WTC11 (cell line): ENCODE measurements at regions not wholly inside any gene's neighbourhood (a gene's known extent, or its start where the extent isn't known, plus 50 kb on each side); places are given as distances from the start of the nearest gene placed in this dataset.

Source experiments
- ATAC-seq: fragments of 200-7000 bp; cut with Tn5 transposase; 2 replicates; pipeline ENCODE4 v1.10.0; 2021; ENCODE audit warnings: mild to moderate bottlenecking, moderate library complexity
- CTCF ChIA-PET: fragments of 300-600 bp; sonication (Branson Sonifier 250); formaldehyde crosslinking; loops from one replicate; lab custom pipeline; 2021; ENCODE audit warnings: antibody characterized with exemption; lab: Charles Lee
- POLR2A ChIA-PET: fragments of 350-600 bp; sonication (Branson Sonifier 250); formaldehyde crosslinking; loops from one replicate; lab custom pipeline; 2021; ENCODE audit warnings: antibody characterized with exemption; lab: Charles Lee
- DNase-seq: peaks from one replicate; pipeline ENCODE4 v3.0.0; 2021; ENCODE audit warnings: low spot score
- H3K27ac Mint-ChIP-seq: 2 replicates; pipeline ENCODE4 v1.8.0; 2021; ENCODE audit warnings: mixed read lengths
- H3K27me3 Mint-ChIP-seq: 2 replicates; pipeline ENCODE4 v1.8.0; 2021; ENCODE audit warnings: low read depth, mild to moderate bottlenecking, moderate library complexity, mixed read lengths
- H3K36me3 Mint-ChIP-seq: 2 replicates; pipeline ENCODE4 v1.8.0; 2021; ENCODE audit warnings: mixed read lengths
- H3K4me1 Mint-ChIP-seq: 2 replicates; pipeline ENCODE4 v1.8.0; 2022; ENCODE audit warnings: mixed read lengths
- H3K4me3 Mint-ChIP-seq: 2 replicates; pipeline ENCODE4 v1.8.0; 2021; ENCODE audit warnings: mild to moderate bottlenecking, moderate library complexity, mixed read lengths
- H3K9me3 Mint-ChIP-seq: 2 replicates; pipeline ENCODE4 v1.8.0; 2021; ENCODE audit warnings: mixed read lengths
- ATF1 ChIP-seq: sonication (generic); formaldehyde crosslinking; IDR thresholded peaks from 2 replicates; pipeline ENCODE4 v1.8.1; 2023; ENCODE audit warnings: mild to moderate bottlenecking, moderate library complexity, missing genetic modification reagents
- CREM ChIP-seq: sonication (generic); formaldehyde crosslinking; IDR thresholded peaks from 2 replicates; pipeline ENCODE4 v1.8.1; 2022; ENCODE audit warnings: mild to moderate bottlenecking, missing genetic modification reagents, moderate library complexity
- EMX1 ChIP-seq: fragments of 250-450 bp; sonication (Bioruptor Pico); IDR thresholded peaks from 2 replicates; pipeline ENCODE4 v1.8.0; 2021; ENCODE audit warnings: mild to moderate bottlenecking
- FOXJ3 ChIP-seq: sonication (generic); formaldehyde crosslinking; IDR thresholded peaks from 2 replicates; pipeline ENCODE4 v1.9.0; 2021; ENCODE audit warnings: missing genetic modification reagents, mild to moderate bottlenecking, borderline replicate concordance
- HMGA2 ChIP-seq: fragments of 250-450 bp; sonication (Bioruptor Pico); IDR thresholded peaks from 2 replicates; pipeline ENCODE4 v1.4.0; 2021; ENCODE audit warnings: mild to moderate bottlenecking, moderate library complexity
- JAZF1 ChIP-seq: fragments of 250-450 bp; sonication (Bioruptor Pico); IDR thresholded peaks from 2 replicates; pipeline ENCODE4 v1.9.0; 2021; ENCODE audit warnings: moderate library complexity, mild to moderate bottlenecking, inconsistent platforms
- JUN ChIP-seq: sonication (generic); formaldehyde crosslinking; IDR thresholded peaks from 2 replicates; pipeline ENCODE4 v1.8.0; 2023; ENCODE audit warnings: mild to moderate bottlenecking, missing genetic modification reagents
- NFATC4 ChIP-seq: fragments of 250-450 bp; sonication (Bioruptor Pico); IDR thresholded peaks from 2 replicates; pipeline ENCODE4 v1.9.0; 2021; ENCODE audit warnings: mild to moderate bottlenecking
- NFYB ChIP-seq: sonication (generic); formaldehyde crosslinking; conservative IDR thresholded peaks from 2 replicates; pipeline ENCODE4 v1.8.0; 2022; ENCODE audit warnings: low read depth, missing genetic modification reagents
- PRRX2 ChIP-seq: fragments of 250-450 bp; sonication (Bioruptor Pico); IDR thresholded peaks from 2 replicates; pipeline ENCODE4 v1.8.0; 2021; ENCODE audit warnings: mild to moderate bottlenecking
- RELA ChIP-seq: sonication (generic); formaldehyde crosslinking; IDR thresholded peaks from 2 replicates; pipeline ENCODE4 v1.8.1; 2022; ENCODE audit warnings: missing genetic modification reagents, mild to moderate bottlenecking, borderline replicate concordance
- RORB ChIP-seq: fragments of 250-450 bp; sonication (Bioruptor Pico); IDR thresholded peaks from 2 replicates; pipeline ENCODE4 v1.9.0; 2021; ENCODE audit warnings: mild to moderate bottlenecking
- SMAD3 ChIP-seq: sonication (generic); formaldehyde crosslinking; IDR thresholded peaks from 2 replicates; pipeline ENCODE4 v1.8.0; 2022; ENCODE audit warnings: missing genetic modification reagents, mild to moderate bottlenecking, borderline replicate concordance
- SOX15 ChIP-seq: fragments of 250-450 bp; sonication (Bioruptor Pico); IDR thresholded peaks from 2 replicates; pipeline ENCODE4 v1.9.0; 2021; ENCODE audit warnings: mild to moderate bottlenecking
- TEAD1 ChIP-seq: sonication (generic); formaldehyde crosslinking; IDR thresholded peaks from 2 replicates; pipeline ENCODE4 v1.8.0; 2022; ENCODE audit warnings: mild to moderate bottlenecking, missing genetic modification reagents
- ZBTB21 ChIP-seq: sonication (generic); formaldehyde crosslinking; IDR thresholded peaks from 2 replicates; pipeline ENCODE4 v1.8.1; 2023; ENCODE audit warnings: mild to moderate bottlenecking, missing genetic modification reagents, borderline replicate concordance
- ZNF121 ChIP-seq: sonication (generic); formaldehyde crosslinking; IDR thresholded peaks from 2 replicates; pipeline ENCODE4 v1.8.0; 2023; ENCODE audit warnings: missing genetic modification reagents
- ZNF317 ChIP-seq: sonication (generic); formaldehyde crosslinking; IDR thresholded peaks from 2 replicates; pipeline ENCODE4 v1.8.1; 2023; ENCODE audit warnings: low read depth, mild to moderate bottlenecking, moderate library complexity, missing genetic modification reagents, borderline replicate concordance
- ZNF396 ChIP-seq: fragments of 250-450 bp; sonication (Bioruptor Pico); IDR thresholded peaks from 2 replicates; pipeline ENCODE4 v1.8.0; 2021; ENCODE audit warnings: mild to moderate bottlenecking, moderate library complexity, borderline replicate concordance
- TF ChIP-seq, protein P1 (sequence below): sonication (generic); formaldehyde crosslinking; IDR thresholded peaks from 2 replicates; pipeline ENCODE4 v1.8.0; 2022; ENCODE audit warnings: missing genetic modification reagents
- TF ChIP-seq, protein P2 (sequence below): sonication (generic); formaldehyde crosslinking; conservative IDR thresholded peaks from 2 replicates; pipeline ENCODE4 v1.8.1; 2022; ENCODE audit warnings: mild to moderate bottlenecking, missing genetic modification reagents
- TF ChIP-seq, protein P3 (sequence below): sonication (generic); formaldehyde crosslinking; IDR thresholded peaks from 2 replicates; pipeline ENCODE4 v1.8.1; 2022; ENCODE audit warnings: missing genetic modification reagents, borderline replicate concordance
- TF ChIP-seq, protein P4 (sequence below): sonication (generic); formaldehyde crosslinking; IDR thresholded peaks from 2 replicates; pipeline ENCODE4 v1.8.1; 2022; ENCODE audit warnings: low read depth, mild to moderate bottlenecking, moderate library complexity, missing genetic modification reagents, borderline replicate concordance
- TF ChIP-seq, protein P5 (sequence below): sonication (generic); formaldehyde crosslinking; IDR thresholded peaks from 2 replicates; pipeline ENCODE4 v1.8.1; 2023; ENCODE audit warnings: mild to moderate bottlenecking, missing genetic modification reagents

DNA sequence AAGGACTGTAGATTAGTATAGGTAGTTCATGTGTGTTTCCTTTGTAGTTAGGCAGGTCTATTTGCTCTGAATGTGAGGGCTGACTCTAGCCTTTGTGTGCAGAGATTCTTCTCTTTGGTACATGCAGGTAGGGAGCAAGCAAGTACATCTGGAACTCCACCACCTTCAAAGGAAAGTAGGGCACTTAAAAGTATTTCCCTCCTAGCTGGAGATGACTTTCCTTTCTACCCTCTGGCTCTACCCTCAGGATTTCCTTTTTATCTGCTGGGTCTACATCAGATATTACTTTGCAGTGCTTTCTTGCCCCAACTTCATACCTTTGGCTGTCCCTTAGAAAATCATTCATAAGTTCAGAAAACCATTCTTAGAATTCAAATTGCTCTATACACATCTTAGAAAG is 91.7 kb upstream of the HIVEP3 start (continued):
- no peak for TF ChIP-seq NFYB (CRISPR knock-in tag)
- TF ChIP-seq RORB (CRISPR knock-in tag): no peak
- TF ChIP-seq SOX15: no peak
- no peak for TF ChIP-seq ZNF121 (CRISPR knock-in tag)
- no peak for TF ChIP-seq ZBTB21 (CRISPR knock-in tag)
- TF ChIP-seq RELA (CRISPR knock-in tag): no peak
- TF ChIP-seq TEAD1 (CRISPR knock-in tag): no peak
- TF ChIP-seq HMGA2 (CRISPR knock-in tag): no peak
- no peak for TF ChIP-seq CREM (CRISPR knock-in tag)

DNA sequence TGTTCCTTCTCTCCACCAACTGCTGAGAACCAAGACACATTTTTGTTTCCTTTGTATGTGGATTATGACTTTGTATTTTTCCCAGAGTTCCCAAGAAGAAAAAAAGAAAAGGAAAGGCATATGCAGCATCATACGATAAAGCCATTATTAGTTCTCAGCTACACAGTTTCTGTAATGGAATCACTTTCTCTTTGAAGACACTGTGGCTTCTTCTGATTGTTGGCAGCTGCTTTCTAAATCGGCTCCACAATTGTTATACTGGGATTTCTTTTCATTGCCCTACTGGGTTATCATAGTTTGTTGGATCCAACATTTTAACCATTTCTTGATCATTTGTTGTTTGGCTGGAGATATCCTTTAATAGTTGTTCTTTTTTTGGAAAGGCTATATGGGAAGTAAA is 89.5 kb upstream of the HIVEP3 start:
- no peak overlapping the region for H3K27ac Mint-ChIP-seq
- TF ChIP-seq SMAD3 (CRISPR knock-in tag): no peak
- TF ChIP-seq, all 79 proteins: peak for 0
- Mint-ChIP-seq H3K36me3 (no peaks in the 10 kb centered on the region), H3K9me3 (no peaks in the 10 kb centered on the region), H3K4me3 (no peak overlapping the region), H3K4me1 (peaks cover 7% of the 10 kb centered on the region), H3K27me3 (no peaks in the 10 kb centered on the region; the same call in 1 of the 2 replicates)
- ATAC-seq (no peak), DNase-seq (no peak)
- ChIA-PET CTCF (no interaction called here), POLR2A (no interaction called here)

DNA sequence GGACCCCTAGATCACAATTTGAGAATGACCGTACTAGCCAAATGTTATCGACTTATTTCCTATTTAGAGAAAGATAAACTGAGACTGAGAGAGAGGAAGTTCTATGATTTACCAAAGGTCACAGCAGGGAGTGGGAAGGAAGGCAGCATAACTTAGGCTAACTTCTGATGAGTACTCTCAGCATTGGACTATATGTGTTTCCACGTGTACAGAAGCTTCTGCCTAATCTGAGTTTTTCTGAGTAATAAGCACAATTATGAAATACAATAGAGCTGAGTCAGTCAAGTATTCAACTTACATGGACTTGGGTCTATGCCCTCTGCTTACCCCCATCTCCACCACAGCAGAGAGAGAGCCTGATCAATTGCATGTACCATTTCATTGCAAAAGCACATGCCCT is 88.1 kb upstream of the HIVEP3 start:
- POLR2A ChIA-PET: no interaction called here
- Mint-ChIP-seq H3K27ac (no peak overlapping the region), H3K4me3 (no peak overlapping the region), H3K36me3 (no peaks in the 10 kb centered on the region), H3K4me1 (peaks cover 7% of the 10 kb centered on the region), H3K9me3 (no peaks in the 10 kb centered on the region), H3K27me3 (no peaks in the 10 kb centered on the region)
- TF ChIP-seq, protein P1, sequence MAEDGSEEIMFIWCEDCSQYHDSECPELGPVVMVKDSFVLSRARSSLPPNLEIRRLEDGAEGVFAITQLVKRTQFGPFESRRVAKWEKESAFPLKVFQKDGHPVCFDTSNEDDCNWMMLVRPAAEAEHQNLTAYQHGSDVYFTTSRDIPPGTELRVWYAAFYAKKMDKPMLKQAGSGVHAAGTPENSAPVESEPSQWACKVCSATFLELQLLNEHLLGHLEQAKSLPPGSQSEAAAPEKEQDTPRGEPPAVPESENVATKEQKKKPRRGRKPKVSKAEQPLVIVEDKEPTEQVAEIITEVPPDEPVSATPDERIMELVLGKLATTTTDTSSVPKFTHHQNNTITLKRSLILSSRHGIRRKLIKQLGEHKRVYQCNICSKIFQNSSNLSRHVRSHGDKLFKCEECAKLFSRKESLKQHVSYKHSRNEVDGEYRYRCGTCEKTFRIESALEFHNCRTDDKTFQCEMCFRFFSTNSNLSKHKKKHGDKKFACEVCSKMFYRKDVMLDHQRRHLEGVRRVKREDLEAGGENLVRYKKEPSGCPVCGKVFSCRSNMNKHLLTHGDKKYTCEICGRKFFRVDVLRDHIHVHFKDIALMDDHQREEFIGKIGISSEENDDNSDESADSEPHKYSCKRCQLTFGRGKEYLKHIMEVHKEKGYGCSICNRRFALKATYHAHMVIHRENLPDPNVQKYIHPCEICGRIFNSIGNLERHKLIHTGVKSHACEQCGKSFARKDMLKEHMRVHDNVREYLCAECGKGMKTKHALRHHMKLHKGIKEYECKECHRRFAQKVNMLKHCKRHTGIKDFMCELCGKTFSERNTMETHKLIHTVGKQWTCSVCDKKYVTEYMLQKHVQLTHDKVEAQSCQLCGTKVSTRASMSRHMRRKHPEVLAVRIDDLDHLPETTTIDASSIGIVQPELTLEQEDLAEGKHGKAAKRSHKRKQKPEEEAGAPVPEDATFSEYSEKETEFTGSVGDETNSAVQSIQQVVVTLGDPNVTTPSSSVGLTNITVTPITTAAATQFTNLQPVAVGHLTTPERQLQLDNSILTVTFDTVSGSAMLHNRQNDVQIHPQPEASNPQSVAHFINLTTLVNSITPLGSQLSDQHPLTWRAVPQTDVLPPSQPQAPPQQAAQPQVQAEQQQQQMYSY: no peak
- TF ChIP-seq ATF1 (no peak), EMX1 (CRISPR knock-in tag) (no peak), ZNF396 (no peak), PRRX2 (CRISPR knock-in tag) (no peak), ZNF317 (CRISPR knock-in tag) (no peak), JUN (CRISPR knock-in tag) (no peak), NFATC4 (CRISPR knock-in tag) (no peak), JAZF1 (CRISPR knock-in tag) (no peak), CREM (CRISPR knock-in tag) (no peak), FOXJ3 (CRISPR knock-in tag) (no peak)
- TF ChIP-seq, protein P2, sequence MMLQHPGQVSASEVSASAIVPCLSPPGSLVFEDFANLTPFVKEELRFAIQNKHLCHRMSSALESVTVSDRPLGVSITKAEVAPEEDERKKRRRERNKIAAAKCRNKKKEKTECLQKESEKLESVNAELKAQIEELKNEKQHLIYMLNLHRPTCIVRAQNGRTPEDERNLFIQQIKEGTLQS (CRISPR knock-in tag): no peak
- TF ChIP-seq, protein P3, sequence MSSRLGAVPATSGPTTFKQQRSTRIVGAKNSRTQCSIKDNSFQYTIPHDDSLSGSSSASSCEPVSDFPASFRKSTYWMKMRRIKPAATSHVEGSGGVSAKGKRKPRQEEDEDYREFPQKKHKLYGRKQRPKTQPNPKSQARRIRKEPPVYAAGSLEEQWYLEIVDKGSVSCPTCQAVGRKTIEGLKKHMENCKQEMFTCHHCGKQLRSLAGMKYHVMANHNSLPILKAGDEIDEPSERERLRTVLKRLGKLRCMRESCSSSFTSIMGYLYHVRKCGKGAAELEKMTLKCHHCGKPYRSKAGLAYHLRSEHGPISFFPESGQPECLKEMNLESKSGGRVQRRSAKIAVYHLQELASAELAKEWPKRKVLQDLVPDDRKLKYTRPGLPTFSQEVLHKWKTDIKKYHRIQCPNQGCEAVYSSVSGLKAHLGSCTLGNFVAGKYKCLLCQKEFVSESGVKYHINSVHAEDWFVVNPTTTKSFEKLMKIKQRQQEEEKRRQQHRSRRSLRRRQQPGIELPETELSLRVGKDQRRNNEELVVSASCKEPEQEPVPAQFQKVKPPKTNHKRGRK (CRISPR knock-in tag): no peak
- TF ChIP-seq, protein P4, sequence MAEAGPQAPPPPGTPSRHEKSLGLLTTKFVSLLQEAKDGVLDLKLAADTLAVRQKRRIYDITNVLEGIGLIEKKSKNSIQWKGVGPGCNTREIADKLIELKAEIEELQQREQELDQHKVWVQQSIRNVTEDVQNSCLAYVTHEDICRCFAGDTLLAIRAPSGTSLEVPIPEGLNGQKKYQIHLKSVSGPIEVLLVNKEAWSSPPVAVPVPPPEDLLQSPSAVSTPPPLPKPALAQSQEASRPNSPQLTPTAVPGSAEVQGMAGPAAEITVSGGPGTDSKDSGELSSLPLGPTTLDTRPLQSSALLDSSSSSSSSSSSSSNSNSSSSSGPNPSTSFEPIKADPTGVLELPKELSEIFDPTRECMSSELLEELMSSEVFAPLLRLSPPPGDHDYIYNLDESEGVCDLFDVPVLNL (CRISPR knock-in tag): no peak
- TF ChIP-seq, protein P5, sequence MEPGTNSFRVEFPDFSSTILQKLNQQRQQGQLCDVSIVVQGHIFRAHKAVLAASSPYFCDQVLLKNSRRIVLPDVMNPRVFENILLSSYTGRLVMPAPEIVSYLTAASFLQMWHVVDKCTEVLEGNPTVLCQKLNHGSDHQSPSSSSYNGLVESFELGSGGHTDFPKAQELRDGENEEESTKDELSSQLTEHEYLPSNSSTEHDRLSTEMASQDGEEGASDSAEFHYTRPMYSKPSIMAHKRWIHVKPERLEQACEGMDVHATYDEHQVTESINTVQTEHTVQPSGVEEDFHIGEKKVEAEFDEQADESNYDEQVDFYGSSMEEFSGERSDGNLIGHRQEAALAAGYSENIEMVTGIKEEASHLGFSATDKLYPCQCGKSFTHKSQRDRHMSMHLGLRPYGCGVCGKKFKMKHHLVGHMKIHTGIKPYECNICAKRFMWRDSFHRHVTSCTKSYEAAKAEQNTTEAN (CRISPR knock-in tag): no peak
- no peak for ATAC-seq
- no peak for DNase-seq
- CTCF ChIA-PET: no interaction called here
